ENCODE measurements at regions not wholly inside any gene's neighbourhood (a gene's known extent, or its start where the extent isn't known, plus 50 kb on each side); places are given as distances from the start of the nearest gene placed in this dataset.

DNA sequence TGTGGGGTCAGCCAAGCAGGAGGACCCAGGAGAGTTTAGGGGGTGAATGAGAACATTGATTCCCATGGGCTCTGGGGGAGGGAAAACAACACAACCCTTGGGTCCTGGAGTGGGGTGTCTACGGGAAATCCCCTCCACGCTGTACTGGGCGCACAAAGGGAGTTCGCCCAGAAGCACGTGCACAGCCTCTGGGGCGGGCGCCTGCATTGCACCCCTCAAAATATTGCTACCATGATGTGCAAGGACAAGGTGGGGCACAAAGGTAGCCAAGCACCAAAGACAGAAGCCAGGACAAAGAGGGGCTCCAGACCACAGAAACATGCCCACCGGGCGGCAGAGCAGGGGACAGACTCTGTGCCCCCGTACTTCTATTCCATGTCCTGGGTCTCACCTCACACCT is 74.9 kb upstream of the EIF5 start:
- Mint-ChIP-seq H3K4me3 (no peak overlapping the region), H3K4me1 (peaks cover 18% of the 10 kb centered on the region), H3K27ac (no peak overlapping the region), H3K27me3 (ENCODE audit: low read depth) (peaks cover 11% of the 10 kb centered on the region), H3K36me3 (ENCODE audit: low read depth) (no peaks in the 10 kb centered on the region), H3K9me3 (no peaks in the 10 kb centered on the region)
- TF ChIP-seq CTCF (IDR thresholded peaks at IDR 0.05; ENCODE audit: unreplicated experiment in 3 of 3) = no peak

- H3K4me3 Mint-ChIP-seq = peak overlapping the region in 2 of 3 experiments; percentile 50 to 69
- H3K27ac Mint-ChIP-seq = peak overlapping the region; percentile 64 to 96 (median 77)
- H3K9me3 Mint-ChIP-seq = peaks cover under 1% of the 10 kb centered on the region
- no peaks in the 10 kb centered on the region for H3K36me3 Mint-ChIP-seq (ENCODE audit: low read depth)
- H3K27me3 Mint-ChIP-seq (ENCODE audit: low read depth) = peaks cover 11% of the 10 kb centered on the region
- H3K4me1 Mint-ChIP-seq = peaks cover 18% of the 10 kb centered on the region
- no peak for TF ChIP-seq CTCF (IDR thresholded peaks at IDR 0.05; ENCODE audit: unreplicated experiment in 3 of 3)
These were observed 74.0 kb upstream of the EIF5 start for GRCh38 chr14:103259801-103260628.

DNA sequence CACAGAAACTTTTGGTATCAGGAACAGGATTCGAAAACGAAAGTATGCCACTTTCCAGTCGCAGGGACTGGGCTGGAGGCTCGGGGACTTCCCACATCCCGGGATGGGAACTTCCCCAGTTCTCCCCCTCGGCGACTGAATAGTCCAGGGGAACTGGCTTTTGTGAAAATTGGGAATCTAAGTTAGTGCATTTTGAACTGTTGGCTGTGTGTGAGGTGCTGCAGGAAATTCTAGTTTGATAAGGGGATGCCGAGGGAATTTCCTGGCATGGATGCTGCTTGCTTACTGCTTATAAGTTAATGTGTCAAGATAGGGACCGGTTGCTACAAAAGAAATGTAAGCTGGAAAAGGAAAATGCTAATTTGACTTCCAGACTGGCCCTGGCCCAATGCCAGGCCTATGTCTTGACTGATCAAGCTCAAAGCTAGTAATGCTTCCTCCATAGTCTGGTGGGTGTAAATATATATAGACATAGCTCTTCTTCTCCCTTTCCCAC is 73.4 kb upstream of the EIF5 start:
- Mint-ChIP-seq H3K27ac (peak overlapping the region; percentile 64 to 96 (median 77)), H3K4me1 (peaks cover 18% of the 10 kb centered on the region), H3K9me3 (peaks cover 3% of the 10 kb centered on the region), H3K27me3 (ENCODE audit: low read depth) (peaks cover 11% of the 10 kb centered on the region), H3K36me3 (ENCODE audit: low read depth) (no peaks in the 10 kb centered on the region), H3K4me3 (peak overlapping the region in 2 of 3 experiments; percentile 50 to 69)
- no peak for TF ChIP-seq CTCF (IDR thresholded peaks at IDR 0.05; ENCODE audit: unreplicated experiment in 3 of 3)

GRCh38 chr14:103267226-103267910 is 66.7 kb upstream of the EIF5 start:
- H3K4me3 Mint-ChIP-seq = no peak overlapping the region
- no peak for TF ChIP-seq CTCF (IDR thresholded peaks at IDR 0.05; ENCODE audit: unreplicated experiment in 3 of 3)

GRCh38 chr14:103271189-103271588 is 62.8 kb upstream of the EIF5 start:
- Mint-ChIP-seq H3K27me3 (ENCODE audit: low read depth) (peaks cover 10% of the 10 kb centered on the region), H3K9me3 (peaks cover 11% of the 10 kb centered on the region), H3K4me1 (peaks cover 8% of the 10 kb centered on the region), H3K4me3 (no peak overlapping the region), H3K36me3 (ENCODE audit: low read depth) (peaks cover 7% of the 10 kb centered on the region), H3K27ac (no peak overlapping the region)
- no peak for TF ChIP-seq CTCF (IDR thresholded peaks at IDR 0.05; ENCODE audit: unreplicated experiment in 3 of 3)

More at GRCh38 chr14:103267226-103267910, 66.7 kb upstream of the EIF5 start:
- H3K9me3 Mint-ChIP-seq = peaks cover 3% of the 10 kb centered on the region
- peaks cover 10% of the 10 kb centered on the region for H3K27me3 Mint-ChIP-seq (ENCODE audit: low read depth)
- H3K27ac Mint-ChIP-seq = peak overlapping the region; percentile 32 to 76 (median 50)
- peaks cover 8% of the 10 kb centered on the region for H3K4me1 Mint-ChIP-seq
- peaks cover under 1% of the 10 kb centered on the region for H3K36me3 Mint-ChIP-seq (ENCODE audit: low read depth)
